KG1 (cell line): ENCODE measurements at regions not wholly inside any gene's neighbourhood (a gene's known extent, or its start where the extent isn't known, plus 50 kb on each side); places are given as distances from the start of the nearest gene placed in this dataset.
"Not testable (repeated sequence)": the region's sequence is repeated elsewhere in the genome, so short reads cannot be mapped to it uniquely, and the experiment has no call there.

Experiments
- DNase-seq: peaks from one replicate; lab custom pipeline; 2025; lab: John Stamatoyannopoulos, UW

DNA sequence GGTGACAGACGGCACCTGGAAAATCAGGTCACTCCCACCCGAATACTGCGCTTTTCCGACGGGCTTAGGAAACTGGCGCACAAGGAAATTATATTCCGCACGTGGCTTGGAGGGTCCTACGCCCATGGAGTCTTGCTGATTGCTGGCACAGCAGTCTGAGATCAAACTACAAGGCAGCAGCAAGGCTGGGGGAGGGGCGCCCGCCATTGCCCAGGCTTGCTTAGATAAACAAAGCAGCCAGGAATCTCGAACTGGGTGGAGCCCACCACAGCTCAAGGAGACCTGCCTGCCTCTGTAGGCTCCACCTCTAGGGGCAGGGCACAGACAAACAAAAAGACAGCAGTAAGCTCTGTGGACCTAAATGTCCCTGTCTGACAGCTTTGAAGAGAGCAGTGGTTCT, 394.3 kb downstream of the PTH2R start:
- not testable (repeated sequence) for DNase-seq

DNA sequence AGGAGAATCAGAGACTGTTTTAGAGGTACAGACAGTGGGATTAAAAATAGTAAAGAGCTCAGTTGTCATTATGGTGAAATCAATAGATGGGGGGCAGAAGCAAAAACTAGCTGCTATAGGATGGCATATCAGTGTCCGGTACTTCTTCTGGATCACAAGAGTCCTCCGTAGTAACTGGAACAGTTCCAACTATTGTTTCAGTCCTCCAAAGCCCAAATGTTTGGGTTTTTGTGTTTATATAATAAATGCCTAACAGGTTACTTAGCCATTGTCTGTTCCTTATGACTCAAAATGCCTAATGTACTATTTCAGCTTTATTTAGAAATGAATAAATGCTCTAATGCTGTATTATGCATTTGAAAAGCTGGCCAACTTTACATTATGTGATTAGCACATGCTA, 401.2 kb downstream of the PTH2R start:
- DNase-seq, result no peak

- not testable (repeated sequence) for DNase-seq
Measured at GRCh38 chr2:208811885-208812284, 405.3 kb downstream of the PTH2R start.

DNA sequence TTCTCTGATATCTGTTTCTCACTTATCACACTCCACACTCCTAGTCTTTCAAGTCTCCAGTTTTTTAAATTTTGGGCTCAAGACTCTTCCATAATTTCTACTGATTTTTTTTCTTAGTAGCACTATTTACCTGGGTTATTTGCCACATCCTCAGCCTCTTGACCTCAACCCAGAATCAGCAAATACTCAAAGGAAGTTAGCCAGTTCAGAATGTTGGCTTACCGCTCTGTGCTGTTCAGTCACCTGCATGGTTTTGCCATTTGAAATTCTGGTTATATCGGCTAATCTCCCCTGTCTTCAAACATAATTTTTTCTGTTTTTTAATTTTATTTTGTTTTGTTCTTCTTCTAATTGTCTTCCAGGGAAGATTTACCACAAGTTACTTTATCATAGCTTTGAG, 412.6 kb downstream of the PTH2R start:
- DNase-seq, result no peak

GRCh38 chr2:208820014-208820688, 413.6 kb downstream of the PTH2R start:
- no peak for DNase-seq

DNA sequence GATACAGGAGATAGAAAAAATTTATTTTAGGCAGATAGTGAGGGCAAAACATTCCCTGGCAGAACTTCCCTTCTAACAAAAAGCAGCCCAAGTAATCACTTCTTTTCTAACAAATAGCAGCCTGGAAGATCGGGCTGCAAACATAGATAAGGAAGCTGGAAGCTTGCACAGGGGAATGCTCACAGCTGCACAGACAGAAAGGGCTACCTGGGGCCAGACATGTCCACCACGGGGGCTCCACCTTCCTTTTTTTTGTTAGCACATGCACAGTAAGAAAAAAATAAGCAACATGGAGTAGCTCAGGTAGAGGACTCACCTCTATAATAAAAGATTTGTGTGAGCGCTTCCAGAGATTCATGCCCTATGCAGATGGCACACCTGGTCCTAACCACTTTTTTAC, 420.5 kb downstream of the PTH2R start:
- no peak for DNase-seq

DNA sequence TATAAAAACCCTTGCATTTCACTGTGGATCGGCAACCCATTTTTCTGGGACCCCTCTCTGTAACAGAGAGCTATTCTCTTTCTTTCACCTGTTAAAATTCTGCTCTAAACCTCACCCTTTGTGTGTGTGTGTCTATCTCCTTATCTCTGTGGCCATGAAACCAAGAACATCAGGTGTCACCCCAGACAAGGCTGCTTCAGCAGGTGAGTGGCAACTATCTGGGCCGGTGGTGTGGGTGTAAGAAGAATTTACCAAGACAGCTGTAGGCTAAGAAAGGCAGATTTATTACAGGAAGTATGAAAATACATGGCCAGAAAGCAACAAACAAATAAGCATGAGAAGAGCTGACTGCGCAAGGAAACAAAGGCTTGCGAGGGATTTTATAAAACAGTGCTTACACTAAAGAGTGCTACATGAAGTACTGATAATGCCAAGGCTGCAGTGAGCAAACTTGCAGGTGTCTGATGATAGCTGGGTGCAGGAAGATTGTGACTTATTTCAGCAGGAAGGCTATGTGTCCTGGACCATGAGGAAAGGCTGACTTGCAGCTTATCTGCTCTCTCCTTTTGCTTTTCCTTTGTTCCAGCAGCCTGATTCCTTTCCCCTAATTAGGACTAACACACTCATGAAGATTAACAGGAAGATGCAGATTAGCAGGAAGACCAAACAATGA, 421.1 kb downstream of the PTH2R start:
- no peak for DNase-seq

GRCh38 chr2:208830203-208830602, 423.6 kb downstream of the PTH2R start:
- no peak for DNase-seq

DNA sequence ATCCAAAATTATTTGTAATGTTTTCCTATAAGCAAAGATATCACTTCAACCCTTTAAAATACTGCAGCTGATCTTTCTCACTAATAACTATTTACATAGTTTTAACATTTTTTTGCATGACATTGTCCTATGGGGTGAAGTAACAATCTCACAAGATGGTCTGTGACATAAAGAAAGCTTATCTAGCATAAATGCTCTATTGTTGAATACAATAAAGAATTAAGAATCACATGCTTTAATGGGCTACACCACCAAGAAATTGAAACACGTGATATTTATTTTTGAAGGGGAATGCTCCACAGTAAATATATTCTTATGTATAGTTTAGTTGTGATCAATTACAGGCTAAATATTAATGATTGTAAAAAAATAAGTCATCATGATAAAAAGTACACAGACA, 441.1 kb downstream of the PTH2R start:
- DNase-seq, result no peak

GRCh38 chr2:208854717-208855116, 448.1 kb downstream of the PTH2R start:
- no peak for DNase-seq

- no peak for DNase-seq
Measured at GRCh38 chr2:208867374-208867773, 460.8 kb downstream of the PTH2R start.

- DNase-seq, result no peak
Measured at GRCh38 chr2:208872591-208872990, 466.0 kb downstream of the PTH2R start.

DNA sequence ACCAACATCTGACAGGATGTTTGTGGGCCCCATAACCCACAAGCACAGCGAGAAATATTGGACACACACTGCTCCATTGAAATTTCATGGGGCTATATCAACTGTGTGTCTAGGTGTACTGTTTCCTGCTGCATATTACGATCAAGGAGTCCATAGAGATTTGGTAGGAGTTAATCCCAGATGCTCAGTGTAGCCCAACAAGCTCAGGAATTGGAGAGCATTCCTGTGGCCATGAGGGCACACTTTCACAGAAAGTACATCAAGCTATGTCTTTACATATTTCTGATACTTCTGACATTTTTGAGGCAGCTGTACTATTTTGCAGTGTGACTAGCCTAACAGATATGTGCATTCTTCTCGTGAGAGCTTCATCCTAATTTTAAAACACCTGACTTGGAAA, 473.1 kb downstream of the PTH2R start:
- DNase-seq, result no peak

DNA sequence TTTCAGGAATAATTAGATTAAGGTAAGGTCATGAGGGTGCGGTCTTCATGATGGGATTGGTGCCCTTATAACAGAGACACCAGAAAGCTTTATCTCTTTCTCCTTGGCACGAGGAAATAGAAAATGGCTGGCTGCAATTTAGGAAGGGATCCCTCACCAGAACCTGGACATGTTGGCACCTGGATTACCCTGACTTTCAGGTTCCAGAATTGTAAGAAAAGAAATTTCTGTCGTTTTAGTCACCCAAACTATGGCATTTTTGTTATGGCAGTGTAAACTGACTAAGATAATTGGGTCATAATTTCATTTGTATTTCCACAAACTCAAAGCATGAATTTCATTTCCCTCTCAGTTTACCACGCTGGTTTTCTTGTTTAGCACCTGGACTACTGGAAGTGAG, 473.6 kb downstream of the PTH2R start:
- no peak for DNase-seq

DNA sequence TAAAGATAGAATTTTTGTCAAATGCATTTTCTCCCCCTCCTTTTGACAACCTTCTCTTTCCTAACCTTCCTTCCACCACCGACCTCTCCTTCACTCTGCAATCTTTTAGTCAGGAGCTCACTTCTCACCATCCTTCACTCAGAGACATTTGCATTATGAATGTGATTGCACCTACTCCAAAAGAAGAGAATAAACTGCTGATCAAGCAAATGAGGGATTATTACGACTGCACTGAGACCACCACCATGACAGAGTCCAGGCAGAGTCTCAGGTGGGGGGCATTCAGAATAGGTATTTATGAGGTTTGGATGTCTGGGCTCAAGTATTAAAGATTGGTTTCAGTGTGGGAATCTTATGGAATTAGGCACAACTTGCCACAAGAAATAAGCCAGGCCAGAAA, 483.9 kb downstream of the PTH2R start:
- no peak for DNase-seq

- DNase-seq, result no peak
Measured at GRCh38 chr2:208892203-208892602, 485.6 kb downstream of the PTH2R start.

DNA sequence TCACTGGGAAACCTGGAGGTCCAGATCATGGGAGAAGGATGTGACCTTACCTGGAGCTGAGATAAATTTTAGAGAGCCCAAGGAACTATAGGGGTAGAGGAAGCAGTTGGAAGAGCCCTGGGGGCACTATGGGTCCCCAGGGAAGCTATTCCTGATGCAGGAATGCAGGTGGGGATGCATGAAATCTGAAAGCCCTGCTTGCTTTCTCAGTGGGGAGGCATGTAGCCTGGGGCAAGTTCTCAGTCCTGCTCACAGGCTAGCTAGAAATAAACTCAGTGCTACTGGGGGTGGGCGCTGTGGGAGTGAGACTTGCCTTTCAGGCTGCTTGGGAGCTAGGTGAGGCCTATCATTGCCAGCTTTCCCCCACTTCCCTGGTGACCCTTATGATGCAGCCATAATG, 499.7 kb downstream of the PTH2R start:
- no peak for DNase-seq

DNA sequence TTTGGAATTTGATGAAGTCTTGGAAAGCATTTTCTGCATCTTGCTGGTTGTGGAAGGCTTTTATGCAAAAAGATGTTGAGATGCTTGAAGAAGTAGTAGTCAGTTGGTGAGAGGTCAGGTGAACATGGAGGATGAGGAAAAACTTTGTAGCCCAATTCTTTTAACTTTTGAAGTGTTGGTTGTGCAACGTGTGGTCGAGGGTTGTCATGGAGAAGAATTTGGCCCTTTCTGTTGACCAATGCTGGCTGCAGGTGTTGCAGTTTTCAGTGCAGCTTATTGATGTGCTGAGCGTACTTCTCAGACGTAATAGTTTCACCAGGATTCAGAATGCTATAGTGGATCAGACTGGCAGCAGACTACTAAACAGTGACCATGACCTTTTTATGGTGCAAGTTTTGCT, 508.4 kb upstream of the MAP2 start:
- DNase-seq, result no peak

GRCh38 chr2:208916881-208917280, 507.0 kb upstream of the MAP2 start:
- no peak for DNase-seq

DNA sequence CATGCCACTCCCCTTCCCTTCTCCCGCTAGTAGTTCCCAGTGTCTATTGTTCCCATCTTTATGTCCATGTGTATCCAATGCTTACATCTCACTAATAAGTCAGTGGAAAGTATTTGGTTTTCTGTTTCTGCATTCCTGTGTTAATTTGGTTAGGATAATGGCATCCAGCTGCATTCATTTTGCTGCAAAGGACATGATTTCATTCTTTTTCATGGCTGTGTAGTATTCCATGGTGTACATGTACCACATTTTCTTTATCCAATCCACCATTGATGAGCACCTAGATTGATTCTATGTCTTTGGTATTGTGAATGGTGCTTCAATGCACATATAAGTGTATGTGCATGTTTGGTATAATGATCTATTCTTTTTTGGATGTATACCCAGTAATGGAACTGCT, 502.5 kb upstream of the MAP2 start:
- DNase-seq, result not testable (repeated sequence)

GRCh38 chr2:208927867-208928266, 496.0 kb upstream of the MAP2 start:
- no peak for DNase-seq

DNA sequence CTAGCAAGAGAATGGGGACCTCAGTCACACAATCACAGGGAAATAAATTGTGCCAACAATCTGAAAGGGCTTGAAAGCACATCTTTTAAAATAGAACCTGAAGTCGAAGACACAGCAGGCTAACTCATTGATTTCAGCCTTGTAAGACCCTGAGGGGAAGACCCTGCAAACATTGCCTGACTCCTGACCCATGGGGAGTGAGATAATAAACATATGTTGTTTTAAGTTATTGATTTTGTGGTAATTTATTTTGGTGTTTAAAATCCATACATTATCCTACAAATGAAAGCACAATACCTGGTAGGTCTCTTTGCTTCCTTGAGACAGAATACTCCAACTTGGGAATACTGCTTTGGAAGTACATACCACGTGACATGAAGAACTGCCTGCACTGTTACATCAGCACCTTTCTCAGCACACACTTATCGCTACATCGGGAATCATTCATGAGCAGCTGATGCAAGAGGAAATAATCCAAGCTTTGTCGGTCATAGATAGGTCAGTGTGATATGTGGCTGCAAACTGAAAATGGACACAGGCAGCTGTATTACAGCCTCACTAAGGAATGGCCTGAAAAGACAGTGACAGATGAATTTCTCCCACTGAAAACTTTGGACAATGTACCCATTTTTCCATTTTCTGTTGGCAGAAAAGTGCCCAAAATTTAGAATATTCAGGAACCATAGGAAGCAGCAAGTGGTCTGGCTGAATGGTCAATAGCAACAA, 494.5 kb upstream of the MAP2 start:
- no peak for DNase-seq

DNA sequence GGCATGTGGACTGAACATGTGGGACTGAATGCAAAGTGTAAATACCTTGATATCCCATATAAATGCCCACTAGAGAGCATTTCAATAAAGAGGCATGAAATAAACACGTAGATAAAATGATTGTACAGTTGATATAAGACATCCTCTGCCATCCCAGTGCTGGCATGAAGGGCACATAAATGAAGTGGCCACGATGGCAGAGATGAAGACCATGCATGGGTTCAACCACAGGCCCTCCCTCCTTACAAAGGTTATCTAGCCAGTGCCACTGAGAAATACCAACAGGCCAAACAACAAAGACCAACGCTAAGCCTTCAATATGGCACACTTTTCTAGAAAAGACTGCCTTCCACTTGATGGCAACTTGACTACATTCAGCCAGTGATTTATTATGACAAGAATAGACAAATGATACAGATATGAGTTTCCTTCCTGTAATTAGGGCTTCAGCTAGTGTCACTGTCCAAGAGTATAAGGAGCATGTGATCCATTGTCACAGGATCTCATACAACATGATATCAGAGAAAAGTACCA, 493.9 kb upstream of the MAP2 start:
- DNase-seq, result no peak
